T-helper 2 cell treated with Interferon-gamma antibody and Interleukin-4, amounts not matched to agents 5 μg/mL and 100 μg/mL, for 36 hours (primary cell): ENCODE measurements at regions not wholly inside any gene's neighbourhood (a gene's known extent, or its start where the extent isn't known, plus 50 kb on each side); places are given as distances from the start of the nearest gene placed in this dataset.
"Not testable (repeated sequence)": the region's sequence is repeated elsewhere in the genome, so short reads cannot be mapped to it uniquely, and the experiment has no call there.

Experiments
- DNase-seq: peaks from one replicate; pipeline ENCODE4 v3.0.0; 2021; ENCODE audit warnings: low spot score
- H3K27ac Mint-ChIP-seq: one replicate; pipeline ENCODE4 v1.8.0; 2021; ENCODE audit warnings: mild to moderate bottlenecking, mixed read lengths
- H3K27me3 Mint-ChIP-seq: one replicate; pipeline ENCODE4 v1.8.0; 2021; ENCODE audit warnings: low read depth, mixed read lengths
- H3K36me3 Mint-ChIP-seq: one replicate; pipeline ENCODE4 v1.8.0; 2021; ENCODE audit warnings: low read depth, mixed read lengths
- H3K4me1 Mint-ChIP-seq: one replicate; pipeline ENCODE4 v1.8.0; 2021; ENCODE audit warnings: low read depth, mixed read lengths
- H3K4me3 Mint-ChIP-seq: one replicate; pipeline ENCODE4 v1.8.0; 2022; ENCODE audit warnings: mild to moderate bottlenecking, moderate library complexity, mixed read lengths
- H3K9me3 Mint-ChIP-seq: one replicate; pipeline ENCODE4 v1.8.0; 2021; ENCODE audit warnings: mixed read lengths

GRCh38 chr7:112962815-112963214, 123.8 kb downstream of the GPR85 start:
- no peak for DNase-seq
- no peaks in the 10 kb centered on the region for H3K27me3 Mint-ChIP-seq
- no peak overlapping the region for H3K4me3 Mint-ChIP-seq
- no peaks in the 10 kb centered on the region for H3K9me3 Mint-ChIP-seq
- no peaks in the 10 kb centered on the region for H3K36me3 Mint-ChIP-seq
- no peaks in the 10 kb centered on the region for H3K4me1 Mint-ChIP-seq
- H3K27ac Mint-ChIP-seq: no peak overlapping the region

- no peak overlapping the region for H3K4me3 Mint-ChIP-seq
- no peak for DNase-seq
- H3K4me1 Mint-ChIP-seq: no peaks in the 10 kb centered on the region
- H3K27me3 Mint-ChIP-seq: no peaks in the 10 kb centered on the region
- no peaks in the 10 kb centered on the region for H3K9me3 Mint-ChIP-seq
- no peaks in the 10 kb centered on the region for H3K36me3 Mint-ChIP-seq
- no peak overlapping the region for H3K27ac Mint-ChIP-seq
Observed at GRCh38 chr7:112959276-112959675, 127.4 kb downstream of the GPR85 start.

GRCh38 chr7:112958775-112959174, 127.9 kb downstream of the GPR85 start:
- no peak for DNase-seq
- Mint-ChIP-seq H3K9me3 (no peaks in the 10 kb centered on the region), H3K36me3 (no peaks in the 10 kb centered on the region), H3K4me1 (no peaks in the 10 kb centered on the region), H3K27ac (no peak overlapping the region), H3K4me3 (no peak overlapping the region), H3K27me3 (no peaks in the 10 kb centered on the region)

- Mint-ChIP-seq H3K27me3 (no peaks in the 10 kb centered on the region), H3K4me3 (no peak overlapping the region), H3K4me1 (no peaks in the 10 kb centered on the region), H3K27ac (no peak overlapping the region), H3K9me3 (no peaks in the 10 kb centered on the region), H3K36me3 (no peaks in the 10 kb centered on the region)
- no peak for DNase-seq
Observed at GRCh38 chr7:112957901-112958300, 128.7 kb downstream of the GPR85 start.

GRCh38 chr7:112953031-112953430, 133.6 kb downstream of the GPR85 start:
- H3K4me1 Mint-ChIP-seq, H3K9me3 Mint-ChIP-seq, DNase-seq, H3K4me3 Mint-ChIP-seq, H3K27ac Mint-ChIP-seq, H3K36me3 Mint-ChIP-seq: not testable (repeated sequence)
- H3K27me3 Mint-ChIP-seq: peaks cover 19% of the 10 kb centered on the region

GRCh38 chr7:112951070-112951469, 135.6 kb downstream of the GPR85 start:
- no peak for DNase-seq
- Mint-ChIP-seq H3K27me3 (peaks cover 30% of the 10 kb centered on the region), H3K36me3 (no peaks in the 10 kb centered on the region), H3K4me1 (no peaks in the 10 kb centered on the region), H3K4me3 (no peak overlapping the region), H3K27ac (no peak overlapping the region), H3K9me3 (no peaks in the 10 kb centered on the region)

GRCh38 chr7:112949682-112950081, 136.9 kb downstream of the GPR85 start:
- not testable (repeated sequence) for H3K27ac Mint-ChIP-seq, H3K4me3 Mint-ChIP-seq, H3K9me3 Mint-ChIP-seq, H3K36me3 Mint-ChIP-seq, H3K4me1 Mint-ChIP-seq, DNase-seq
- H3K27me3 Mint-ChIP-seq: peaks cover 34% of the 10 kb centered on the region

GRCh38 chr7:112946350-112946749, 140.3 kb downstream of the GPR85 start:
- Mint-ChIP-seq H3K36me3 (no peaks in the 10 kb centered on the region), H3K4me1 (no peaks in the 10 kb centered on the region), H3K27me3 (peaks cover 35% of the 10 kb centered on the region), H3K4me3 (no peak overlapping the region), H3K27ac (no peak overlapping the region), H3K9me3 (no peaks in the 10 kb centered on the region)
- DNase-seq: no peak

GRCh38 chr7:112945046-112945445, 141.6 kb downstream of the GPR85 start:
- Mint-ChIP-seq H3K4me3 (no peak overlapping the region), H3K27ac (no peak overlapping the region), H3K4me1 (peaks cover 9% of the 10 kb centered on the region), H3K36me3 (no peaks in the 10 kb centered on the region), H3K27me3 (peaks cover 32% of the 10 kb centered on the region), H3K9me3 (no peaks in the 10 kb centered on the region)
- DNase-seq: no peak

GRCh38 chr7:112942981-112943380, 143.6 kb downstream of the GPR85 start:
- Mint-ChIP-seq H3K4me1 (peaks cover 19% of the 10 kb centered on the region), H3K4me3 (no peak overlapping the region), H3K27me3 (peaks cover 18% of the 10 kb centered on the region), H3K36me3 (no peaks in the 10 kb centered on the region), H3K27ac (no peak overlapping the region), H3K9me3 (no peaks in the 10 kb centered on the region)
- no peak for DNase-seq

- Mint-ChIP-seq H3K4me1 (peaks cover 23% of the 10 kb centered on the region), H3K27me3 (peaks cover 13% of the 10 kb centered on the region)
- not testable (repeated sequence) for H3K27ac Mint-ChIP-seq, H3K9me3 Mint-ChIP-seq, H3K4me3 Mint-ChIP-seq, H3K36me3 Mint-ChIP-seq, DNase-seq
Observed at GRCh38 chr7:112942125-112942524, 144.5 kb downstream of the GPR85 start.

- H3K36me3 Mint-ChIP-seq: peaks cover 3% of the 10 kb centered on the region
- no peaks in the 10 kb centered on the region for H3K9me3 Mint-ChIP-seq
- peak overlapping the region; percentile 93 for H3K27ac Mint-ChIP-seq
- H3K4me1 Mint-ChIP-seq: peaks cover 29% of the 10 kb centered on the region
- H3K4me3 Mint-ChIP-seq: peak overlapping the region; percentile 91
- no peak for DNase-seq
- H3K27me3 Mint-ChIP-seq: peaks cover 4% of the 10 kb centered on the region
Observed at GRCh38 chr7:112940314-112940732, 146.3 kb downstream of the GPR85 start.

- H3K36me3 Mint-ChIP-seq: peaks cover 3% of the 10 kb centered on the region
- H3K9me3 Mint-ChIP-seq: no peaks in the 10 kb centered on the region
- H3K4me3 Mint-ChIP-seq: peak overlapping the region; percentile 91
- DNase-seq: peak; percentile 99
- peaks cover 32% of the 10 kb centered on the region for H3K4me1 Mint-ChIP-seq
- H3K27ac Mint-ChIP-seq: peak overlapping the region; percentile 93
- peaks cover 4% of the 10 kb centered on the region for H3K27me3 Mint-ChIP-seq
Observed at GRCh38 chr7:112939574-112940313, 146.9 kb downstream of the GPR85 start.

GRCh38 chr7:112938863-112939573, 147.6 kb downstream of the GPR85 start:
- H3K36me3 Mint-ChIP-seq: peaks cover 7% of the 10 kb centered on the region
- no peaks in the 10 kb centered on the region for H3K9me3 Mint-ChIP-seq
- peaks cover 4% of the 10 kb centered on the region for H3K27me3 Mint-ChIP-seq
- peak overlapping the region; percentile 91 for H3K4me3 Mint-ChIP-seq
- no peak for DNase-seq
- H3K27ac Mint-ChIP-seq: peak overlapping the region; percentile 93
- peaks cover 32% of the 10 kb centered on the region for H3K4me1 Mint-ChIP-seq
